Liver (tissue), 9 donors: ENCODE measurements at regions not wholly inside any gene's neighbourhood (a gene's known extent, or its start where the extent isn't known, plus 50 kb on each side); places are given as distances from the start of the nearest gene placed in this dataset. TPM values are rescaled to one million over a fixed set of nuclear protein-coding genes. Genes with fewer than 3 reads are reported as not detected.

Experiments used
- DNase-seq: peaks from one replicate; pipeline ENCODE4 v3.0.0-alpha.2; 2017; ENCODE audit warnings: low spot score
- H3K27ac ChIP-seq, 2 donors: one replicate each; pipeline ENCODE4 v1.7.0; 2013; ENCODE audit warnings: inconsistent platforms in 2 of 2, low read length in 2 of 2, control low read depth in 1 of 2, low read depth in 1 of 2, mild to moderate bottlenecking in 1 of 2
- H3K27me3 ChIP-seq, 4 donors: one replicate each; pipeline versions ENCODE4 v1.6.1 to v1.7.0; 2013; ENCODE audit warnings: low read length in 3 of 4, inconsistent platforms in 1 of 4, mild to moderate bottlenecking in 1 of 4, moderate library complexity in 1 of 4; ENCODE audit not compliant: control insufficient read depth in 4 of 4, insufficient read depth in 4 of 4
- H3K36me3 ChIP-seq, 4 donors: one replicate each; pipeline versions ENCODE4 v1.6.1 to v1.7.0; 2013; ENCODE audit warnings: low read length in 3 of 4, mild to moderate bottlenecking in 3 of 4, low read depth in 1 of 4, moderate library complexity in 1 of 4; ENCODE audit not compliant: control insufficient read depth in 4 of 4, insufficient read depth in 3 of 4
- H3K4me1 ChIP-seq, 4 donors: one replicate each; pipeline versions ENCODE4 v1.6.1 to v1.7.0; 2013; ENCODE audit warnings: low read length in 3 of 4, mild to moderate bottlenecking in 3 of 4, moderate library complexity in 1 of 4; ENCODE audit not compliant: control insufficient read depth in 4 of 4, insufficient read depth in 4 of 4
- H3K4me3 ChIP-seq, 3 donors: one replicate each; pipeline versions ENCODE4 v1.6.1 to v1.7.0; 2013; ENCODE audit warnings: low read length in 3 of 3, control low read depth in 1 of 3, low read depth in 1 of 3, mild to moderate bottlenecking in 1 of 3
- H3K9ac ChIP-seq, 2 donors: one replicate each; pipeline ENCODE4 v1.7.0; 2013; ENCODE audit warnings: low read length in 2 of 2, mild to moderate bottlenecking in 2 of 2, moderate library complexity in 2 of 2, control low read depth in 1 of 2, low read depth in 1 of 2
- H3K9me3 ChIP-seq, 4 donors: one replicate each; pipeline versions ENCODE4 v1.6.1 to v1.7.0; 2013; ENCODE audit warnings: low read length in 3 of 4; ENCODE audit not compliant: control insufficient read depth in 4 of 4
- CTCF ChIP-seq: fragments of 150-350 bp; IDR thresholded peaks from 2 replicates; pipeline ENCODE4 v1.5.1; 2017; ENCODE audit warnings: improper control_type of control experiment, low read depth, low read length; ENCODE audit not compliant: missing input control
- EGR1 ChIP-seq, 2 donors: IDR thresholded peaks; 2 replicates each; pipeline ENCODE4 v1.6.1; 2016 to 2018; ENCODE audit warnings: antibody characterized with exemption in 2 of 2, low read depth in 2 of 2
- FOXA1 ChIP-seq: IDR thresholded peaks from 2 replicates; pipeline ENCODE4 v1.6.1; 2016; ENCODE audit warnings: antibody characterized with exemption
- FOXA2 ChIP-seq: IDR thresholded peaks from 2 replicates; pipeline ENCODE4 v1.6.1; 2016; ENCODE audit warnings: antibody characterized with exemption
- GABPA ChIP-seq, 2 donors: IDR thresholded peaks in 1 of 2; conservative IDR thresholded peaks in 1 of 2; 2 replicates each; pipeline ENCODE4 v1.6.1; 2016; ENCODE audit warnings: antibody characterized with exemption in 2 of 2, mild to moderate bottlenecking in 1 of 2, moderate library complexity in 1 of 2
- HNF4G ChIP-seq: IDR thresholded peaks from 2 replicates; pipeline ENCODE4 v1.6.1; 2016; ENCODE audit warnings: antibody characterized with exemption
- JUND ChIP-seq, 2 donors: IDR thresholded peaks; 2 replicates each; pipeline ENCODE4 v1.6.1; 2016; ENCODE audit warnings: antibody characterized with exemption in 2 of 2
- MAX ChIP-seq: IDR thresholded peaks from 2 replicates; pipeline ENCODE4 v1.6.1; 2016; ENCODE audit warnings: antibody characterized with exemption
- NR2F2 ChIP-seq: IDR thresholded peaks from 2 replicates; pipeline ENCODE4 v1.6.1; 2016; ENCODE audit warnings: antibody characterized with exemption
- RAD21 ChIP-seq, 2 donors: IDR thresholded peaks; 2 replicates each; pipeline ENCODE4 v1.6.1; 2016; ENCODE audit warnings: antibody characterized with exemption in 2 of 2, mild to moderate bottlenecking in 2 of 2
- REST ChIP-seq: IDR thresholded peaks from 2 replicates; pipeline ENCODE4 v1.6.1; 2016; ENCODE audit warnings: antibody characterized with exemption, mild to moderate bottlenecking
- RXRA ChIP-seq, 2 donors: IDR thresholded peaks; 2 replicates each; pipeline ENCODE4 v1.6.1; 2017 to 2018; ENCODE audit warnings: antibody characterized with exemption in 2 of 2, mild to moderate bottlenecking in 1 of 2
- SP1 ChIP-seq: IDR thresholded peaks from 2 replicates; pipeline ENCODE4 v1.6.1; 2018; ENCODE audit warnings: antibody characterized with exemption, mild to moderate bottlenecking
- TAF1 ChIP-seq: conservative IDR thresholded peaks from 2 replicates; pipeline ENCODE4 v1.6.1; 2016; ENCODE audit warnings: antibody characterized with exemption, mild to moderate bottlenecking
- YY1 ChIP-seq: IDR thresholded peaks from 2 replicates; pipeline ENCODE4 v1.6.1; 2016; ENCODE audit warnings: antibody characterized with exemption, mild to moderate bottlenecking
- WGBS: extraction: QIAGEN DNeasy Blood & Tissue Kit; methylation state at CpG from one replicate; pipeline ENCODE4 v1.1.7; 2013; 5-methylcytosine and 5-hydroxymethylcytosine counted together
- small RNA-seq: library from RNA; depleted of rRNA; stranded (forward); fragments of <200 nt; gene quantifications from one replicate; pipeline ENCODE3, GENCODE V24; 2014
- TF ChIP-seq, protein P1 (sequence below): IDR thresholded peaks from 2 replicates; pipeline ENCODE4 v1.6.1; 2016; ENCODE audit warnings: antibody characterized with exemption
- TF ChIP-seq, protein P2 (sequence below): IDR thresholded peaks from 2 replicates; pipeline ENCODE4 v1.6.1; 2016; ENCODE audit warnings: antibody characterized with exemption
- donor health status: healthy.
- donor health status: healthy.
- donor health status: healthy.
- donor health status: healthy.
- donor health status: healthy.

DNA sequence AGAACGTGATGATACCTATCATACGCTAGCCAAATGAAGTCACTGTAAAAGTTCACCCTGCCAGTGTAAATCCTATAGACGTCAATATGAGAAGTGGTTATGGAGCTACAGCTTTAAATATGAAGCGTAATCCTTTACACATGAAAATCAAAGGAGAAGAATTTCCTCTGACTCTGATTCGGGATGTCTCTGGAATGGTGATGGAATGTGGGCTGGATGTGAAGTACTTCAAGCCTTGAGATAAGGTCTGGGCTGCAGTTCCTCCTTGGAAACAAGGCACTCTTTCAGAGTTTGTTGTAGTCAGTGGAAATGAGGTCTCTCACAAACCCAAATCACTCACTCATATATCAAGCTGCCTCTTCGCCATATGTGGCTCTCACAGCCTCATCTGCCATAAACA is 53.1 kb upstream of the NAP1L1 start:
- Histone ChIP-seq H3K36me3 (no peaks in the 10 kb centered on the region), H3K9me3 (peaks cover 2 to 5% (median 3%) of the 10 kb centered on the region in 4 donors), H3K27ac (no peak overlapping the region), H3K9ac (no peak overlapping the region), H3K4me3 (no peak overlapping the region), H3K4me1 (no peaks in the 10 kb centered on the region), H3K27me3 (no peaks in the 10 kb centered on the region)
- 76% methylated on average over 6 of the region's 6 CpGs for WGBS
- TF ChIP-seq RAD21 (IDR thresholded peaks at IDR 0.05) (no peak), EGR1 (IDR thresholded peaks at IDR 0.05; ENCODE audit: low read depth in 2 of 2) (no peak), SP1 (no peak), MAX (no peak), TAF1 (no peak), REST (no peak), JUND (IDR thresholded peaks at IDR 0.05) (no peak)
- TF ChIP-seq, protein P1, sequence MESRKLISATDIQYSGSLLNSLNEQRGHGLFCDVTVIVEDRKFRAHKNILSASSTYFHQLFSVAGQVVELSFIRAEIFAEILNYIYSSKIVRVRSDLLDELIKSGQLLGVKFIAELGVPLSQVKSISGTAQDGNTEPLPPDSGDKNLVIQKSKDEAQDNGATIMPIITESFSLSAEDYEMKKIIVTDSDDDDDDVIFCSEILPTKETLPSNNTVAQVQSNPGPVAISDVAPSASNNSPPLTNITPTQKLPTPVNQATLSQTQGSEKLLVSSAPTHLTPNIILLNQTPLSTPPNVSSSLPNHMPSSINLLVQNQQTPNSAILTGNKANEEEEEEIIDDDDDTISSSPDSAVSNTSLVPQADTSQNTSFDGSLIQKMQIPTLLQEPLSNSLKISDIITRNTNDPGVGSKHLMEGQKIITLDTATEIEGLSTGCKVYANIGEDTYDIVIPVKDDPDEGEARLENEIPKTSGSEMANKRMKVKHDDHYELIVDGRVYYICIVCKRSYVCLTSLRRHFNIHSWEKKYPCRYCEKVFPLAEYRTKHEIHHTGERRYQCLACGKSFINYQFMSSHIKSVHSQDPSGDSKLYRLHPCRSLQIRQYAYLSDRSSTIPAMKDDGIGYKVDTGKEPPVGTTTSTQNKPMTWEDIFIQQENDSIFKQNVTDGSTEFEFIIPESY = no peak
- DNase-seq = no peak

- Histone ChIP-seq H3K36me3 (no peaks in the 10 kb centered on the region), H3K4me1 (no peaks in the 10 kb centered on the region), H3K27ac (no peak overlapping the region), H3K27me3 (no peaks in the 10 kb centered on the region), H3K9ac (no peak overlapping the region), H3K9me3 (peaks cover 2 to 5% (median 3%) of the 10 kb centered on the region in 4 donors), H3K4me3 (no peak overlapping the region)
- DNase-seq = no peak
- TF ChIP-seq YY1 = no peak
- no peak for TF ChIP-seq GABPA (IDR thresholded peaks at IDR 0.05 in 1 of 2, conservative IDR thresholded peaks at IDR 0.05 in 1 of 2)
- no peak for TF ChIP-seq SP1
- no peak for TF ChIP-seq NR2F2
- no peak for TF ChIP-seq TAF1
- no peak for TF ChIP-seq EGR1 (IDR thresholded peaks at IDR 0.05; ENCODE audit: low read depth in 2 of 2)
- TF ChIP-seq HNF4G = no peak
- no peak for TF ChIP-seq FOXA2
- no peak for TF ChIP-seq CTCF
- no peak for TF ChIP-seq RXRA (IDR thresholded peaks at IDR 0.05)
- no peak for TF ChIP-seq JUND (IDR thresholded peaks at IDR 0.05)
- TF ChIP-seq FOXA1 = no peak
- no peak for TF ChIP-seq RAD21 (IDR thresholded peaks at IDR 0.05)
- TF ChIP-seq, protein P2, sequence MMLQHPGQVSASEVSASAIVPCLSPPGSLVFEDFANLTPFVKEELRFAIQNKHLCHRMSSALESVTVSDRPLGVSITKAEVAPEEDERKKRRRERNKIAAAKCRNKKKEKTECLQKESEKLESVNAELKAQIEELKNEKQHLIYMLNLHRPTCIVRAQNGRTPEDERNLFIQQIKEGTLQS = no peak
Measured at GRCh38 chr12:76135456-76135855, 51.0 kb upstream of the NAP1L1 start.

Small RNA genes in the stretch of these regions (small RNA-seq; reads per million reads assigned to genes)
- not detected for gene RNU6-1271P
